IMR-90 (cell line): ENCODE measurements at regions not wholly inside any gene's neighbourhood (a gene's known extent, or its start where the extent isn't known, plus 50 kb on each side); places are given as distances from the start of the nearest gene placed in this dataset.
A peak's percentile ranks its signal among the peaks of the same experiment; 100 is the strongest.
"Not testable (repeated sequence)": the region's sequence is repeated elsewhere in the genome, so short reads cannot be mapped to it uniquely, and the experiment has no call there.

Source experiments
- ATAC-seq: fragments of 200-7000 bp; cut with Tn5 transposase; 2 replicates; pipeline ENCODE4 v1.9.1; 2020; ENCODE audit warnings: low read depth, mild to moderate bottlenecking, moderate library complexity
- BruUV-seq: library from RNA; stranded (reverse); fragments of 400-500 nt; replicated peaks from 2 replicates; lab custom pipeline; 2021; lab: Mats Ljungman, UMichigan
- CTCF ChIA-PET: fragments of 300-600 bp; formaldehyde crosslinking; extraction: SDS; loops from one replicate; lab custom pipeline; 2021; ENCODE audit warnings: antibody characterized with exemption; lab: Yijun Ruan, JAX
- POLR2A ChIA-PET: fragments of 300-600 bp; sonication (Branson Sonifier 250); formaldehyde crosslinking; loops from one replicate; lab custom pipeline; 2022; ENCODE audit warnings: antibody characterized with exemption; ENCODE audit not compliant: unreplicated experiment; lab: Charles Lee
- DNase-seq: peaks from one replicate; pipeline ENCODE4 v3.0.0; 2013
- H2AFZ ChIP-seq: replicated peaks from 2 replicates; pipeline ENCODE3; 2013; ENCODE audit warnings: low read length, mild to moderate bottlenecking; ENCODE audit not compliant: poor library complexity
- H2AK5ac ChIP-seq: 2 replicates; pipeline ENCODE4 v1.6.1; 2013; ENCODE audit warnings: low read depth, low read length, inconsistent platforms
- H2AK9ac ChIP-seq: replicated peaks from 2 replicates; pipeline ENCODE3; 2013; ENCODE audit warnings: mild to moderate bottlenecking, low read depth, low read length, moderate library complexity; ENCODE audit not compliant: poor library complexity
- H2BK120ac ChIP-seq: 2 replicates; pipeline ENCODE4 v1.6.1; 2013; ENCODE audit warnings: low read depth, low read length, inconsistent platforms
- H2BK15ac ChIP-seq: 3 replicates; pipeline ENCODE4 v1.6.1; 2013; ENCODE audit warnings: low read depth, low read length, inconsistent platforms
- H2BK20ac ChIP-seq: 2 replicates; pipeline ENCODE4 v1.6.1; 2013; ENCODE audit warnings: low read depth, mild to moderate bottlenecking, inconsistent platforms, low read length, moderate library complexity
- H2BK5ac ChIP-seq: 2 replicates; pipeline ENCODE4 v1.6.1; 2013; ENCODE audit warnings: mild to moderate bottlenecking, low read depth, low read length, inconsistent platforms; ENCODE audit not compliant: poor library complexity, severe bottlenecking
- H3K14ac ChIP-seq: replicated peaks from 2 replicates; pipeline ENCODE4 v1.6.1; 2013; ENCODE audit warnings: low read depth, low read length, inconsistent platforms
- H3K18ac ChIP-seq: 2 replicates; pipeline ENCODE4 v1.6.1; 2013; ENCODE audit warnings: low read depth, low read length, control low read depth
- H3K23ac ChIP-seq: 2 replicates; pipeline ENCODE4 v1.6.1; 2013; ENCODE audit warnings: low read depth, low read length, inconsistent platforms
- H3K27ac ChIP-seq: 2 replicates; pipeline ENCODE4 v1.5.1; 2013; ENCODE audit warnings: mild to moderate bottlenecking, control low read depth, low read length; ENCODE audit not compliant: insufficient read depth
- H3K27me3 ChIP-seq: 2 replicates; pipeline ENCODE4 v1.6.1; 2013; ENCODE audit warnings: low read length; ENCODE audit not compliant: control insufficient read depth, insufficient read depth
- H3K36me3 ChIP-seq: 2 replicates; pipeline ENCODE4 v1.6.1; 2013; ENCODE audit warnings: low read length, mixed read lengths; ENCODE audit not compliant: control insufficient read depth, insufficient read depth
- H3K4ac ChIP-seq: 2 replicates; pipeline ENCODE4 v1.6.1; 2013; ENCODE audit warnings: low read depth, low read length, inconsistent platforms
- H3K4me1 ChIP-seq: 2 replicates; pipeline ENCODE4 v1.6.1; 2013; ENCODE audit warnings: low read length, mixed read lengths; ENCODE audit not compliant: control insufficient read depth, insufficient read depth
- H3K4me2 ChIP-seq: 2 replicates; pipeline ENCODE4 v1.6.1; 2013; ENCODE audit warnings: low read depth, mild to moderate bottlenecking, control low read depth, low read length, moderate library complexity
- H3K4me3 ChIP-seq: 2 replicates; pipeline ENCODE4 v1.5.1; 2013; ENCODE audit warnings: low read depth, mild to moderate bottlenecking, control low read depth, low read length, moderate library complexity; ENCODE audit not compliant: insufficient read depth
- H3K56ac ChIP-seq: 2 replicates; pipeline ENCODE4 v1.6.1; 2013; ENCODE audit warnings: low read length, inconsistent platforms; ENCODE audit not compliant: insufficient read depth; ENCODE audit errors: extremely low read depth
- H3K79me1 ChIP-seq, 2 experiments: 2 replicates each; pipeline ENCODE4 v1.6.1; 2013; ENCODE audit warnings: low read length in 2 of 2, inconsistent platforms in 1 of 2, low read depth in 1 of 2
- H3K9ac ChIP-seq: 2 replicates; pipeline ENCODE4 v1.6.1; 2013; ENCODE audit warnings: low read depth, low read length, control low read depth
- H3K9me1 ChIP-seq: 2 replicates; pipeline ENCODE4 v1.6.1; 2013; ENCODE audit warnings: low read length, inconsistent platforms; ENCODE audit not compliant: insufficient read depth
- H3K9me3 ChIP-seq: 2 replicates; pipeline ENCODE4 v1.6.1; 2013; ENCODE audit warnings: low read length; ENCODE audit not compliant: control insufficient read depth, insufficient read depth
- H4K20me1 ChIP-seq: 2 replicates; pipeline ENCODE4 v1.6.1; 2013; ENCODE audit warnings: low read length, inconsistent platforms; ENCODE audit not compliant: insufficient read depth
- H4K5ac ChIP-seq: 2 replicates; pipeline ENCODE4 v1.6.1; 2013; ENCODE audit warnings: mild to moderate bottlenecking, low read depth, low read length, control low read depth
- H4K8ac ChIP-seq, 2 experiments: 2 replicates each; pipeline ENCODE4 v1.6.1; 2013; ENCODE audit warnings: low read depth in 2 of 2, low read length in 2 of 2, control low read depth in 1 of 2, inconsistent platforms in 1 of 2
- H4K91ac ChIP-seq: 2 replicates; pipeline ENCODE4 v1.6.1; 2013; ENCODE audit warnings: low read depth, low read length, inconsistent platforms; ENCODE audit not compliant: insufficient read depth
- CEBPB ChIP-seq: IDR thresholded peaks from 2 replicates; pipeline ENCODE4 v1.6.1; 2012; ENCODE audit warnings: low read depth, low read length, improper control_type of control experiment
- MAFK ChIP-seq: IDR thresholded peaks from 2 replicates; pipeline ENCODE4 v1.6.1; 2012; ENCODE audit warnings: low read depth, low read length, improper control_type of control experiment
- RFX5 ChIP-seq: IDR thresholded peaks from 2 replicates; pipeline ENCODE4 v1.8.0; 2012; ENCODE audit warnings: low read depth, mild to moderate bottlenecking, low read length, moderate library complexity
- WGBS, 2 experiments: methylation state at CpG; one replicate each; pipeline versions ENCODE4 v1.1.5 to v1.1.7; 2013; ENCODE audit warnings: missing lambda C conversion rate in 2 of 2; ENCODE audit not compliant: insufficient read length in 1 of 2; ENCODE audit errors: extremely low coverage in 2 of 2; 5-methylcytosine and 5-hydroxymethylcytosine counted together
- dilution Hi-C: fragments of 300-500 bp; cut with HindIII; formaldehyde crosslinking; loops from one replicate; pipeline ENCODE4 v1.14.3; 2018; ENCODE audit warnings: low sequenced_read_pairs; ENCODE audit not compliant: unreplicated experiment
- in situ Hi-C: fragments of 300-500 bp; cut with MboI; formaldehyde crosslinking; loops from 3 replicates; pipeline ENCODE4 v1.14.3; 2019; ENCODE audit warnings: low sequenced_read_pairs, inconsistent platforms, mixed read lengths
- intact Hi-C: fragments of 100-400 bp; cut with micrococcal nuclease; formaldehyde crosslinking; loops from 2 replicates; pipeline ENCODE4 v1.10.0; 2022

DNA sequence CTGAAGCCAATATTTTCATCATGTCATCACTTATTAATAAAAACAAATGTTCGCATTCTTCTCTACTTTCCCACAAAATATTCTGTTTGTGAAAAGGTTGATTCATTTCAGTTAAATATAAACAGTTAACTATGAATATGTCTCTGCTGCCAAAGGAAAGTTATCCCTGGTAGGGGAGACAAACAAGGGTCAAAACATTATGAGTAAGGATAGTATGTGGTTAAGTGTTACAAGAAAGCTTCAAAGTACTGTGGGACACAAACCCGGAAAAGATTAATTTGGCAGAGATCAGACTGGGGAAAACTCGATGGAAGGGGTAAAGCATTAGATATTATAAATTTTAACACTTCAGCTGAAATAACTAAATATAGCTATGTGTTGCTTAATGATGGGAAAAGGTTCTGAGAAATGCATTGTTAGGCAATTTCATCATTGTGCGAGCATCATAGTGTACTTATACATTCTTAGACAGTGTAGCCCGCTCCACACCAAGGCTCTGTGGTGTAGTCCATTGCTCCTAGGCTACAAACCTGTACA, 436.5 kb upstream of the TBL1XR1 start:
- Histone ChIP-seq H2AK5ac (no peak overlapping the region), H3K23ac (no peak overlapping the region), H3K14ac (no peak overlapping the region), H3K18ac (no peak overlapping the region; the same call in 1 of the 2 replicates), H2BK15ac (no peak overlapping the region), H3K9ac (no peak overlapping the region), H2BK120ac (no peak overlapping the region), H4K8ac (no peak overlapping the region), H4K20me1 (no peaks in the 10 kb centered on the region), H3K36me3 (no peaks in the 10 kb centered on the region), H3K4me3 (no peak overlapping the region), H3K79me1 (no peaks in the 10 kb centered on the region), H2BK5ac (no peak overlapping the region), H3K9me1 (no peaks in the 10 kb centered on the region), H3K27me3 (no peaks in the 10 kb centered on the region), H2AFZ (no peak overlapping the region), H3K56ac (no peak overlapping the region), H2BK20ac (no peak overlapping the region), H3K27ac (peak overlapping the region; percentile 45; the same call in 1 of the 2 replicates), H4K5ac (no peak overlapping the region), H3K4ac (no peak overlapping the region), H3K4me2 (peak overlapping the region; percentile 49), H3K9me3 (no peaks in the 10 kb centered on the region), H3K4me1 (peaks cover 2% of the 10 kb centered on the region), H2AK9ac (no peak overlapping the region), H4K91ac (no peak overlapping the region)
- dilution Hi-C loops: no loop called here
- BruUV-seq: no TSS peak
- intact Hi-C loops: no loop called here
- ChIA-PET POLR2A (no interaction called here), CTCF (interaction anchor here (1.7 kb wide), 1 partner anchor 9 kb away, joined by 3 read pairs; no protein-coding TSS in a partner anchor)
- WGBS, 2 experiments: no CpG with 5 or more reads among the region's 5 CpGs
- in situ Hi-C loops: no loop called here
- peak; percentile 77 for TF ChIP-seq CEBPB
- TF ChIP-seq MAFK: 0 out of 2 replicates have a peak, but pooled peaks have one; percentile 41
- TF ChIP-seq RFX5: no peak
- ATAC-seq: peak; percentile 93
- DNase-seq: peak; percentile 89

DNA sequence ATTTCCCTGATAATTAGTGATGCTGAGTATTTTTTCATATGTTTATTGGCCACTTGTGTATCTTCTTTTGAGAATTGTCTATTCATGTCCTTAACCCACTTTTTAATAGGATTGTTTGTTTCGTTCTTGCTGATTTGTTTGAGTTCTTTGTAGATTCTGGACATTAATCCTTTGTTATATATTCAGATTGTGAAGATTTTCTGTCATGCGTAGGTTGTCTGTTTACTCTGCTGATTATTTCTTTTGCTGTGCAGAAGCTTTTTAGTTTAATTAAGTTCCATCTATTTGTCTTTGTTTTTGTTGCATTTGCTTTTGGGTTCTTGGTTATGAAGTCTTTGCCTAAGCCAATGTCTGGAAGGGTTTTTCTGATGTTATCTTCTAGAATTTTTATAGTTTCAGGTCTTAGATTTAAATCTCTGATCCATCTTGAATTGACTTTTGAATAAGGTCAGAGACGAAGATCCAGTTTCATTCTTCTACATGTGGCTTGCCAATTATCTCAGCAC, 438.4 kb upstream of the TBL1XR1 start:
- H2BK20ac ChIP-seq, H3K36me3 ChIP-seq, H3K27me3 ChIP-seq, H3K9ac ChIP-seq, H4K5ac ChIP-seq, H2AFZ ChIP-seq, H3K27ac ChIP-seq, H4K8ac ChIP-seq, H2BK120ac ChIP-seq, H2AK9ac ChIP-seq, H3K79me1 ChIP-seq, H3K4ac ChIP-seq, H4K20me1 ChIP-seq, H3K4me2 ChIP-seq, H4K91ac ChIP-seq, DNase-seq, H3K18ac ChIP-seq, in situ Hi-C loops, CTCF ChIA-PET, H3K9me3 ChIP-seq, H3K4me1 ChIP-seq, ATAC-seq, intact Hi-C loops, H3K9me1 ChIP-seq, H3K56ac ChIP-seq, H2AK5ac ChIP-seq, H3K4me3 ChIP-seq, H2BK5ac ChIP-seq, H2BK15ac ChIP-seq, dilution Hi-C loops, POLR2A ChIA-PET, H3K14ac ChIP-seq, BruUV-seq, H3K23ac ChIP-seq: not testable (repeated sequence)
- WGBS, 2 experiments: no CpG with 5 or more reads among the region's 3 CpGs
